GM12878 (cell line): ENCODE measurements at regions not wholly inside any gene's neighbourhood (a gene's known extent, or its start where the extent isn't known, plus 50 kb on each side); places are given as distances from the start of the nearest gene placed in this dataset.

Experiments used
- BCL11A ChIP-seq: IDR thresholded peaks from 2 replicates; pipeline ENCODE4 v1.6.1; 2011; ENCODE audit warnings: low read depth, low read length
- BHLHE40 ChIP-seq, 2 experiments: fragments of 450-650 bp in 1 of 2; IDR thresholded peaks; 2 replicates each; pipeline ENCODE4 v1.6.1; 2011 to 2017; ENCODE audit warnings: low read depth in 2 of 2, borderline replicate concordance in 1 of 2, improper control_type of control experiment in 1 of 2, low read length in 1 of 2, mild to moderate bottlenecking in 1 of 2
- CTCF ChIP-seq, 3 experiments: IDR thresholded peaks in 2 of 3; conservative IDR thresholded peaks in 1 of 3; 2 replicates each; pipeline ENCODE4 v1.5.1; 2011; ENCODE audit warnings: low read depth in 3 of 3, low read length in 3 of 3, mild to moderate bottlenecking in 3 of 3, control low read depth in 2 of 3, moderate library complexity in 2 of 3, inconsistent platforms in 1 of 3, mixed read lengths in 1 of 3; ENCODE audit not compliant: control insufficient read depth in 2 of 3, insufficient read depth in 1 of 3; ENCODE audit errors: extremely low read depth in 1 of 3
- EZH2 ChIP-seq: IDR thresholded peaks from 2 replicates; pipeline ENCODE4 v1.6.1; 2012; ENCODE audit warnings: low read depth, mild to moderate bottlenecking, control low read depth, inconsistent platforms, low read length, borderline replicate concordance; ENCODE audit not compliant: control insufficient read depth
- FOS ChIP-seq: IDR thresholded peaks from 3 replicates; pipeline ENCODE4 v1.6.1; 2011; ENCODE audit warnings: borderline replicate concordance; ENCODE audit not compliant: insufficient read length; ENCODE audit errors: extremely low read depth
- HCFC1 ChIP-seq: fragments of 150-350 bp; IDR thresholded peaks from 2 replicates; pipeline ENCODE4 v1.6.1; 2014; ENCODE audit warnings: low read length
- MAX ChIP-seq: IDR thresholded peaks from 2 replicates; pipeline ENCODE4 v1.6.1; 2012; ENCODE audit warnings: low read depth, low read length, improper control_type of control experiment
- MTA2 ChIP-seq: fragments of 450-650 bp; IDR thresholded peaks from 2 replicates; pipeline ENCODE4 v1.6.1; 2016; ENCODE audit warnings: low read depth, mild to moderate bottlenecking, moderate library complexity
- POLR2A ChIP-seq: IDR thresholded peaks from 2 replicates; pipeline ENCODE4 v1.6.1; 2011; ENCODE audit warnings: low read depth, mild to moderate bottlenecking, low read length

- TF ChIP-seq HCFC1 (no peak), FOS (no peak), MTA2 (no peak), CTCF (IDR thresholded peaks at IDR 0.05 in 2 of 3, conservative IDR thresholded peaks at IDR 0.05 in 1 of 3; ENCODE audit: control insufficient read depth in 2 of 3, extremely low read depth in 1 of 3, insufficient read depth in 1 of 3, low read depth in 3 of 3, low read length in 3 of 3) (no peak), MAX (no peak), POLR2A (no peak), BHLHE40 (IDR thresholded peaks at IDR 0.05; ENCODE audit: borderline replicate concordance in 1 of 2, low read depth in 2 of 2, low read length in 1 of 2) (no peak), EZH2 (no peak), BCL11A (no peak)
These were observed 366.5 kb upstream of the AKR1E2 start for GRCh38 chr10:4459531-4459930.
